Neural cell (in vitro differentiated cells): ENCODE measurements at regions not wholly inside any gene's neighbourhood (a gene's known extent, or its start where the extent isn't known, plus 50 kb on each side); places are given as distances from the start of the nearest gene placed in this dataset.

ENCODE experiments used
- CTCF ChIP-seq: fragments of 450-650 bp; IDR thresholded peaks from 2 replicates; pipeline ENCODE4 v1.5.1; 2014; ENCODE audit warnings: antibody characterized with exemption, mild to moderate bottlenecking, moderate library complexity; ENCODE audit not compliant: poor library complexity, severe bottlenecking
- MXI1 ChIP-seq: fragments of 450-650 bp; conservative IDR thresholded peaks from 2 replicates; pipeline ENCODE4 v1.6.1; 2014; ENCODE audit warnings: antibody characterized with exemption, mild to moderate bottlenecking; ENCODE audit not compliant: poor library complexity, severe bottlenecking
- SMC3 ChIP-seq: fragments of 450-650 bp; conservative IDR thresholded peaks from 2 replicates; pipeline ENCODE4 v1.6.1; 2014; ENCODE audit warnings: antibody characterized with exemption, mild to moderate bottlenecking, moderate library complexity; ENCODE audit not compliant: poor library complexity

- TF ChIP-seq MXI1 (no peak), CTCF (no peak), SMC3 (no peak)
Observed at GRCh38 chr2:142791335-142791734, 86.1 kb upstream of the KYNU start.
